NCI-H82 (cell line): ENCODE measurements at regions not wholly inside any gene's neighbourhood (a gene's known extent, or its start where the extent isn't known, plus 50 kb on each side); places are given as distances from the start of the nearest gene placed in this dataset.
"Not testable (repeated sequence)": the region's sequence is repeated elsewhere in the genome, so short reads cannot be mapped to it uniquely, and the experiment has no call there.

ENCODE experiments used
- DNase-seq: peaks from one replicate; lab custom pipeline; 2025; lab: John Stamatoyannopoulos, UW

- DNase-seq, result no peak
Observed at GRCh38 chr19:28066161-28066560, 1146.8 kb downstream of the UQCRFS1 start.

- DNase-seq, result no peak
Observed at GRCh38 chr19:28065026-28065425, 1147.9 kb downstream of the UQCRFS1 start.

GRCh38 chr19:28063702-28064101, 1149.2 kb downstream of the UQCRFS1 start:
- no peak for DNase-seq

GRCh38 chr19:28061111-28061510, 1151.8 kb downstream of the UQCRFS1 start:
- DNase-seq, result no peak

GRCh38 chr19:28057026-28057425, 1155.9 kb downstream of the UQCRFS1 start:
- DNase-seq, result not testable (repeated sequence)

GRCh38 chr19:28051047-28051446, 1161.9 kb downstream of the UQCRFS1 start:
- no peak for DNase-seq

- DNase-seq, result no peak
Observed at GRCh38 chr19:28049875-28050274, 1163.1 kb downstream of the UQCRFS1 start.

- no peak for DNase-seq
Observed at GRCh38 chr19:28046932-28047331, 1166.0 kb downstream of the UQCRFS1 start.

GRCh38 chr19:28045621-28046020, 1167.3 kb downstream of the UQCRFS1 start:
- no peak for DNase-seq

- no peak for DNase-seq
Observed at GRCh38 chr19:28044477-28044876, 1168.5 kb downstream of the UQCRFS1 start.

- no peak for DNase-seq
Observed at GRCh38 chr19:28042516-28042915, 1170.4 kb downstream of the UQCRFS1 start.

GRCh38 chr19:28039677-28040381, 1173.1 kb downstream of the UQCRFS1 start:
- no peak for DNase-seq

- no peak for DNase-seq
Observed at GRCh38 chr19:28037186-28037585, 1175.8 kb downstream of the UQCRFS1 start.

- no peak for DNase-seq
Observed at GRCh38 chr19:28036486-28036885, 1176.5 kb downstream of the UQCRFS1 start.

- no peak for DNase-seq
Observed at GRCh38 chr19:28034936-28035335, 1178.0 kb downstream of the UQCRFS1 start.

GRCh38 chr19:28028881-28029444, 1184.0 kb downstream of the UQCRFS1 start:
- DNase-seq, result no peak

GRCh38 chr19:28027116-28027515, 1185.8 kb downstream of the UQCRFS1 start:
- DNase-seq, result no peak

GRCh38 chr19:28026636-28027035, 1186.3 kb downstream of the UQCRFS1 start:
- DNase-seq, result no peak

GRCh38 chr19:28024920-28025319, 1188.0 kb downstream of the UQCRFS1 start:
- DNase-seq, result no peak

- DNase-seq, result no peak
Observed at GRCh38 chr19:28023064-28023463, 1189.9 kb downstream of the UQCRFS1 start.

GRCh38 chr19:28022506-28022905, 1190.4 kb downstream of the UQCRFS1 start:
- no peak for DNase-seq

- DNase-seq, result no peak
Observed at GRCh38 chr19:28021259-28022185, 1191.4 kb downstream of the UQCRFS1 start.
